ENCODE measurements at regions not wholly inside any gene's neighbourhood (a gene's known extent, or its start where the extent isn't known, plus 50 kb on each side); places are given as distances from the start of the nearest gene placed in this dataset.
"Not testable (repeated sequence)": the region's sequence is repeated elsewhere in the genome, so short reads cannot be mapped to it uniquely, and the experiment has no call there.

- Histone ChIP-seq H3K27me3 (no peaks in the 10 kb centered on the region), H3K9me3 (no peaks in the 10 kb centered on the region), H3K4me3 (no peak overlapping the region), H3K36me3 (no peaks in the 10 kb centered on the region), H3K27ac (no peak overlapping the region), H3K4me1 (ENCODE audit: insufficient read depth) (no peaks in the 10 kb centered on the region)
- no peak for TF ChIP-seq EP300 (IDR thresholded peaks at IDR 0.05)
- TF ChIP-seq POLR2A (IDR thresholded peaks at IDR 0.05): no peak
- TF ChIP-seq CTCF (IDR thresholded peaks at IDR 0.05): no peak
- 75 to 97% (median 91%) methylated on average over 7 of the region's 7 CpGs for WGBS, 3 donors
- intact Hi-C loops (cut with DNase I): no loop called here
- no peak for DNase-seq
These were observed 644.4 kb downstream of the TRIML1 start for GRCh38 chr4:188783606-188784160.

GRCh38 chr4:188796600-188796999, 657.4 kb downstream of the TRIML1 start:
- H3K9me3 ChIP-seq; H3K4me3 ChIP-seq; intact Hi-C loops (cut with DNase I); DNase-seq; H3K27ac ChIP-seq; H3K4me1 ChIP-seq (ENCODE audit: insufficient read depth); H3K36me3 ChIP-seq; H3K27me3 ChIP-seq: not testable (repeated sequence)
- WGBS, 3 donors: 92 to 95% (median 93%) methylated on average over 44 to 46 of the region's 46 CpGs

- H3K27ac ChIP-seq; H3K36me3 ChIP-seq; intact Hi-C loops (cut with DNase I); H3K4me3 ChIP-seq; DNase-seq; H3K9me3 ChIP-seq; H3K4me1 ChIP-seq (ENCODE audit: insufficient read depth); H3K27me3 ChIP-seq: not testable (repeated sequence)
- WGBS, 3 donors: 85 to 95% (median 89%) methylated on average over 31 to 32 of the region's 32 CpGs
These were observed 657.8 kb downstream of the TRIML1 start for GRCh38 chr4:188797011-188797410.

GRCh38 chr4:188804861-188805260, 665.6 kb downstream of the TRIML1 start:
- 57 to 67% (median 60%) methylated on average over 4 of the region's 4 CpGs for WGBS, 3 donors
- no peak for TF ChIP-seq CTCF (IDR thresholded peaks at IDR 0.05)
- TF ChIP-seq POLR2A (IDR thresholded peaks at IDR 0.05): no peak
- no peak for TF ChIP-seq EP300 (IDR thresholded peaks at IDR 0.05)
- no peak overlapping the region for H3K4me3 ChIP-seq

GRCh38 chr4:188811121-188811520, 671.9 kb downstream of the TRIML1 start:
- 86 to 89% (median 88%) methylated on average over 1 of the region's 1 CpG for WGBS, 3 donors
- Histone ChIP-seq H3K4me3 (no peak overlapping the region), H3K27me3 (no peaks in the 10 kb centered on the region), H3K36me3 (no peaks in the 10 kb centered on the region), H3K4me1 (ENCODE audit: insufficient read depth) (no peaks in the 10 kb centered on the region), H3K27ac (no peak overlapping the region), H3K9me3 (no peaks in the 10 kb centered on the region)
- DNase-seq: no peak
- intact Hi-C loops (cut with DNase I): no loop called here
- no peak for TF ChIP-seq CTCF (IDR thresholded peaks at IDR 0.05)
- no peak for TF ChIP-seq POLR2A (IDR thresholded peaks at IDR 0.05)
- TF ChIP-seq EP300 (IDR thresholded peaks at IDR 0.05): no peak

More at GRCh38 chr4:188804861-188805260, 665.6 kb downstream of the TRIML1 start:
- Histone ChIP-seq H3K9me3 (no peaks in the 10 kb centered on the region), H3K4me1 (ENCODE audit: insufficient read depth) (no peaks in the 10 kb centered on the region), H3K27me3 (no peaks in the 10 kb centered on the region), H3K36me3 (no peaks in the 10 kb centered on the region), H3K27ac (no peak overlapping the region)
- DNase-seq: no peak
- intact Hi-C loops (cut with DNase I): no loop called here
